ENCODE measurements at regions not wholly inside any gene's neighbourhood (a gene's known extent, or its start where the extent isn't known, plus 50 kb on each side); places are given as distances from the start of the nearest gene placed in this dataset.

GRCh38 chr1:30329802-30330557 is 393.4 kb downstream of the MATN1 start:
- no peak for DNase-seq
- no peak overlapping the region for H3K4me3 ChIP-seq (ENCODE audit: low read length)
- H3K4me1 ChIP-seq (ENCODE audit: control insufficient read depth, insufficient read depth, low read length): no peaks in the 10 kb centered on the region
- H3K27ac ChIP-seq (ENCODE audit: low read length): no peak overlapping the region
- 69% methylated on average over 13 of the region's 15 CpGs for WGBS (ENCODE audit: insufficient coverage)
- H3K36me3 ChIP-seq (ENCODE audit: control insufficient read depth, insufficient read depth, low read length): no peaks in the 10 kb centered on the region
- no peaks in the 10 kb centered on the region for H3K9me3 ChIP-seq (replicated peaks; ENCODE audit: control insufficient read depth, low read depth, low read length)
- H3K27me3 ChIP-seq (ENCODE audit: control insufficient read depth, insufficient read depth, low read length): no peaks in the 10 kb centered on the region

GRCh38 chr1:30329263-30329753 is 394.1 kb downstream of the MATN1 start:
- Histone ChIP-seq H3K36me3 (ENCODE audit: control insufficient read depth, insufficient read depth, low read length) (no peaks in the 10 kb centered on the region), H3K4me1 (ENCODE audit: control insufficient read depth, insufficient read depth, low read length) (no peaks in the 10 kb centered on the region), H3K27me3 (ENCODE audit: control insufficient read depth, insufficient read depth, low read length) (no peaks in the 10 kb centered on the region), H3K4me3 (ENCODE audit: low read length) (no peak overlapping the region), H3K27ac (ENCODE audit: low read length) (no peak overlapping the region), H3K9me3 (replicated peaks; ENCODE audit: control insufficient read depth, low read depth, low read length) (no peaks in the 10 kb centered on the region)
- 72% methylated on average over 5 of the region's 12 CpGs for WGBS (ENCODE audit: insufficient coverage)
- DNase-seq: no peak

GRCh38 chr1:30328401-30329262 is 394.8 kb downstream of the MATN1 start:
- DNase-seq: no peak
- no peak overlapping the region for H3K4me3 ChIP-seq (ENCODE audit: low read length)
- H3K27me3 ChIP-seq (ENCODE audit: control insufficient read depth, insufficient read depth, low read length): no peaks in the 10 kb centered on the region
- WGBS (ENCODE audit: insufficient coverage): 76% methylated on average over 8 of the region's 9 CpGs
- no peak overlapping the region for H3K27ac ChIP-seq (ENCODE audit: low read length)
- H3K4me1 ChIP-seq (ENCODE audit: control insufficient read depth, insufficient read depth, low read length): no peaks in the 10 kb centered on the region
- H3K9me3 ChIP-seq (replicated peaks; ENCODE audit: control insufficient read depth, low read depth, low read length): no peaks in the 10 kb centered on the region
- H3K36me3 ChIP-seq (ENCODE audit: control insufficient read depth, insufficient read depth, low read length): no peaks in the 10 kb centered on the region

GRCh38 chr1:30328100-30328370 is 395.4 kb downstream of the MATN1 start:
- Histone ChIP-seq H3K4me3 (ENCODE audit: low read length) (no peak overlapping the region), H3K27ac (ENCODE audit: low read length) (no peak overlapping the region), H3K27me3 (ENCODE audit: control insufficient read depth, insufficient read depth, low read length) (no peaks in the 10 kb centered on the region), H3K36me3 (ENCODE audit: control insufficient read depth, insufficient read depth, low read length) (no peaks in the 10 kb centered on the region), H3K4me1 (ENCODE audit: control insufficient read depth, insufficient read depth, low read length) (no peaks in the 10 kb centered on the region), H3K9me3 (replicated peaks; ENCODE audit: control insufficient read depth, low read depth, low read length) (no peaks in the 10 kb centered on the region)
- no peak for DNase-seq
- 100% methylated on average over 2 of the region's 2 CpGs for WGBS (ENCODE audit: insufficient coverage)

- Histone ChIP-seq H3K27me3 (ENCODE audit: control insufficient read depth, insufficient read depth, low read length) (no peaks in the 10 kb centered on the region), H3K27ac (ENCODE audit: low read length) (no peak overlapping the region), H3K4me1 (ENCODE audit: control insufficient read depth, insufficient read depth, low read length) (no peaks in the 10 kb centered on the region), H3K36me3 (ENCODE audit: control insufficient read depth, insufficient read depth, low read length) (no peaks in the 10 kb centered on the region), H3K9me3 (replicated peaks; ENCODE audit: control insufficient read depth, low read depth, low read length) (no peaks in the 10 kb centered on the region), H3K4me3 (ENCODE audit: low read length) (no peak overlapping the region)
- no peak for DNase-seq
- 66% methylated on average over 12 of the region's 13 CpGs for WGBS (ENCODE audit: insufficient coverage)
These were observed 395.9 kb downstream of the MATN1 start for GRCh38 chr1:30327370-30328099.

- DNase-seq: no peak
- Histone ChIP-seq H3K27ac (ENCODE audit: low read length) (no peak overlapping the region), H3K9me3 (replicated peaks; ENCODE audit: control insufficient read depth, low read depth, low read length) (no peaks in the 10 kb centered on the region), H3K4me1 (ENCODE audit: control insufficient read depth, insufficient read depth, low read length) (peaks cover 8% of the 10 kb centered on the region), H3K36me3 (ENCODE audit: control insufficient read depth, insufficient read depth, low read length) (no peaks in the 10 kb centered on the region), H3K4me3 (ENCODE audit: low read length) (no peak overlapping the region), H3K27me3 (ENCODE audit: control insufficient read depth, insufficient read depth, low read length) (no peaks in the 10 kb centered on the region)
- 43% methylated on average over 4 of the region's 6 CpGs for WGBS (ENCODE audit: insufficient coverage)
These were observed 397.4 kb downstream of the MATN1 start for GRCh38 chr1:30325999-30326398.

- no peak overlapping the region for H3K4me3 ChIP-seq (ENCODE audit: low read length)
- no peaks in the 10 kb centered on the region for H3K9me3 ChIP-seq (replicated peaks; ENCODE audit: control insufficient read depth, low read depth, low read length)
- H3K4me1 ChIP-seq (ENCODE audit: control insufficient read depth, insufficient read depth, low read length): peaks cover 14% of the 10 kb centered on the region
- WGBS (ENCODE audit: insufficient coverage): 64% methylated on average over 5 of the region's 12 CpGs
- DNase-seq: no peak
- no peaks in the 10 kb centered on the region for H3K36me3 ChIP-seq (ENCODE audit: control insufficient read depth, insufficient read depth, low read length)
- H3K27me3 ChIP-seq (ENCODE audit: control insufficient read depth, insufficient read depth, low read length): no peaks in the 10 kb centered on the region
- no peak overlapping the region for H3K27ac ChIP-seq (ENCODE audit: low read length)
These were observed 398.1 kb downstream of the MATN1 start for GRCh38 chr1:30325085-30325935.

- no peak overlapping the region for H3K27ac ChIP-seq (ENCODE audit: low read length)
- 43% methylated on average over 3 of the region's 9 CpGs for WGBS (ENCODE audit: insufficient coverage)
- DNase-seq: no peak
- H3K27me3 ChIP-seq (ENCODE audit: control insufficient read depth, insufficient read depth, low read length): no peaks in the 10 kb centered on the region
- H3K9me3 ChIP-seq (replicated peaks; ENCODE audit: control insufficient read depth, low read depth, low read length): no peaks in the 10 kb centered on the region
- peaks cover 15% of the 10 kb centered on the region for H3K4me1 ChIP-seq (ENCODE audit: control insufficient read depth, insufficient read depth, low read length)
- no peaks in the 10 kb centered on the region for H3K36me3 ChIP-seq (ENCODE audit: control insufficient read depth, insufficient read depth, low read length)
- no peak overlapping the region for H3K4me3 ChIP-seq (ENCODE audit: low read length)
These were observed 398.9 kb downstream of the MATN1 start for GRCh38 chr1:30324251-30325084.

- Histone ChIP-seq H3K27ac (ENCODE audit: low read length) (no peak overlapping the region), H3K4me1 (ENCODE audit: control insufficient read depth, insufficient read depth, low read length) (peaks cover 15% of the 10 kb centered on the region), H3K4me3 (ENCODE audit: low read length) (no peak overlapping the region), H3K9me3 (replicated peaks; ENCODE audit: control insufficient read depth, low read depth, low read length) (no peaks in the 10 kb centered on the region), H3K36me3 (ENCODE audit: control insufficient read depth, insufficient read depth, low read length) (no peaks in the 10 kb centered on the region), H3K27me3 (ENCODE audit: control insufficient read depth, insufficient read depth, low read length) (peaks cover 1% of the 10 kb centered on the region)
- no peak for DNase-seq
- WGBS (ENCODE audit: insufficient coverage): 30% methylated on average over 5 of the region's 5 CpGs
These were observed 399.5 kb downstream of the MATN1 start for GRCh38 chr1:30323841-30324240.
